HepG2 (cell line): ENCODE measurements at regions not wholly inside any gene's neighbourhood (a gene's known extent, or its start where the extent isn't known, plus 50 kb on each side); places are given as distances from the start of the nearest gene placed in this dataset.

ENCODE experiments used
- CERS6 ChIP-seq: sonication (generic); formaldehyde crosslinking; IDR thresholded peaks from 2 replicates; pipeline ENCODE4 v1.5.0; 2020; ENCODE audit warnings: missing genetic modification reagents
- CHD2 ChIP-seq: IDR thresholded peaks from 2 replicates; pipeline ENCODE4 v1.6.1; 2011; ENCODE audit warnings: low read depth, low read length, improper control_type of control experiment
- HMG20B ChIP-seq: conservative IDR thresholded peaks from 2 replicates; pipeline ENCODE4 v1.6.1; 2016; ENCODE audit warnings: missing genetic modification reagents, missing compliant biosample characterization
- KDM2A ChIP-seq: sonication (generic); formaldehyde crosslinking; IDR thresholded peaks from 2 replicates; pipeline ENCODE4 v1.4.0; 2020; ENCODE audit warnings: low read depth, missing genetic modification reagents, borderline replicate concordance
- KLF6 ChIP-seq: IDR thresholded peaks from 2 replicates; pipeline ENCODE4 v1.8.0; 2016; ENCODE audit warnings: missing biosample characterization, missing genetic modification reagents
- MTERF4 ChIP-seq: sonication (generic); formaldehyde crosslinking; IDR thresholded peaks from 2 replicates; pipeline ENCODE4 v1.8.0; 2023; ENCODE audit warnings: mild to moderate bottlenecking, missing genetic modification reagents
- NONO ChIP-seq, 2 experiments: fragments of 450-650 bp in 1 of 2; sonication (generic) in 1 of 2; formaldehyde crosslinking in 1 of 2; IDR thresholded peaks in 1 of 2; conservative IDR thresholded peaks in 1 of 2; 2 replicates each; pipeline versions ENCODE4 v1.6.1 to v1.8.0; 2017 to 2022; ENCODE audit warnings: mild to moderate bottlenecking in 1 of 2, missing genetic modification reagents in 1 of 2, moderate library complexity in 1 of 2
- RFXAP ChIP-seq: sonication (generic); formaldehyde crosslinking; IDR thresholded peaks from 2 replicates; pipeline ENCODE4 v1.4.0; 2020; ENCODE audit warnings: missing genetic modification reagents, borderline replicate concordance
- RNF2 ChIP-seq: fragments of 450-650 bp; conservative IDR thresholded peaks from 2 replicates; pipeline ENCODE4 v1.6.1; 2016; ENCODE audit warnings: low read depth
- RNF219 ChIP-seq: sonication (generic); formaldehyde crosslinking; IDR thresholded peaks from 2 replicates; pipeline ENCODE4 v1.5.0; 2020; ENCODE audit warnings: mild to moderate bottlenecking, missing genetic modification reagents
- TFAP4 ChIP-seq: sonication (generic); IDR thresholded peaks from 2 replicates; pipeline ENCODE4 v1.6.1; 2016; ENCODE audit warnings: low read depth, borderline replicate concordance
- THAP7 ChIP-seq: sonication (generic); formaldehyde crosslinking; IDR thresholded peaks from 2 replicates; pipeline ENCODE4 v1.8.1; 2023; ENCODE audit warnings: mild to moderate bottlenecking, missing genetic modification reagents
- ZNF121 ChIP-seq: sonication (generic); formaldehyde crosslinking; IDR thresholded peaks from 2 replicates; pipeline ENCODE4 v1.5.0; 2020; ENCODE audit warnings: mild to moderate bottlenecking, missing genetic modification reagents
- ZNF280D ChIP-seq: sonication (generic); formaldehyde crosslinking; IDR thresholded peaks from 2 replicates; pipeline ENCODE4 v1.5.1; 2020; ENCODE audit warnings: mild to moderate bottlenecking, missing genetic modification reagents
- ZNF354B ChIP-seq: sonication (generic); formaldehyde crosslinking; IDR thresholded peaks from 2 replicates; pipeline ENCODE4 v1.8.0; 2022; ENCODE audit warnings: mild to moderate bottlenecking, missing genetic modification reagents
- ZNF563 ChIP-seq: sonication (generic); formaldehyde crosslinking; IDR thresholded peaks from 2 replicates; pipeline ENCODE4 v1.8.0; 2022; ENCODE audit warnings: mild to moderate bottlenecking, moderate library complexity, missing genetic modification reagents
- ZNF709 ChIP-seq: sonication (generic); formaldehyde crosslinking; IDR thresholded peaks from 2 replicates; pipeline ENCODE4 v1.5.0; 2020; ENCODE audit warnings: mild to moderate bottlenecking, missing genetic modification reagents
- ZNF850 ChIP-seq: sonication (generic); formaldehyde crosslinking; conservative IDR thresholded peaks from 2 replicates; pipeline ENCODE4 v1.9.0; 2021; ENCODE audit warnings: mild to moderate bottlenecking, missing genetic modification reagents

- TF ChIP-seq CERS6 (no peak), ZNF280D (no peak), KDM2A (CRISPR knock-in tag) (peak; percentile 62; the same call in 1 of the 2 replicates), ZNF121 (no peak), ZNF850 (no peak), ZNF354B (CRISPR knock-in tag) (no peak), RNF219 (CRISPR knock-in tag) (no peak), HMG20B (CRISPR knock-in tag) (peak; percentile 57), ZNF563 (CRISPR knock-in tag) (no peak), RFXAP (CRISPR knock-in tag) (no peak), KLF6 (CRISPR knock-in tag) (peak; percentile 76; the same call in 1 of the 2 replicates), CHD2 (no peak), RNF2 (no peak; the same call in 1 of the 2 replicates), THAP7 (CRISPR knock-in tag) (no peak), NONO (IDR thresholded peaks at IDR 0.05) (no peak), NONO (CRISPR knock-in tag; conservative IDR thresholded peaks at IDR 0.05) (peak; percentile 75; the same call in 1 of the 2 replicates), ZNF709 (no peak), MTERF4 (CRISPR knock-in tag) (no peak), TFAP4 (peak; percentile 85; the same call in 1 of the 2 replicates)
Measured at GRCh38 chr9:70470050-70471015, 55.9 kb upstream of the KLF9 start (continued).
